ENCODE measurements at regions not wholly inside any gene's neighbourhood (a gene's known extent, or its start where the extent isn't known, plus 50 kb on each side); places are given as distances from the start of the nearest gene placed in this dataset.
A peak's percentile ranks its signal among the peaks of the same experiment; 100 is the strongest.

- no peaks in the 10 kb centered on the region for H3K36me3 ChIP-seq (ENCODE audit: control insufficient read depth, insufficient read depth, low read length)
- TF ChIP-seq, protein P1, sequence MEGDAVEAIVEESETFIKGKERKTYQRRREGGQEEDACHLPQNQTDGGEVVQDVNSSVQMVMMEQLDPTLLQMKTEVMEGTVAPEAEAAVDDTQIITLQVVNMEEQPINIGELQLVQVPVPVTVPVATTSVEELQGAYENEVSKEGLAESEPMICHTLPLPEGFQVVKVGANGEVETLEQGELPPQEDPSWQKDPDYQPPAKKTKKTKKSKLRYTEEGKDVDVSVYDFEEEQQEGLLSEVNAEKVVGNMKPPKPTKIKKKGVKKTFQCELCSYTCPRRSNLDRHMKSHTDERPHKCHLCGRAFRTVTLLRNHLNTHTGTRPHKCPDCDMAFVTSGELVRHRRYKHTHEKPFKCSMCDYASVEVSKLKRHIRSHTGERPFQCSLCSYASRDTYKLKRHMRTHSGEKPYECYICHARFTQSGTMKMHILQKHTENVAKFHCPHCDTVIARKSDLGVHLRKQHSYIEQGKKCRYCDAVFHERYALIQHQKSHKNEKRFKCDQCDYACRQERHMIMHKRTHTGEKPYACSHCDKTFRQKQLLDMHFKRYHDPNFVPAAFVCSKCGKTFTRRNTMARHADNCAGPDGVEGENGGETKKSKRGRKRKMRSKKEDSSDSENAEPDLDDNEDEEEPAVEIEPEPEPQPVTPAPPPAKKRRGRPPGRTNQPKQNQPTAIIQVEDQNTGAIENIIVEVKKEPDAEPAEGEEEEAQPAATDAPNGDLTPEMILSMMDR (IDR thresholded peaks at IDR 0.05; ENCODE audit: insufficient read depth, low read length, poor library complexity, severe bottlenecking): no peak
- no peak for DNase-seq (ENCODE audit: extremely low read depth, insufficient read length)
- no peak overlapping the region for H3K4me3 ChIP-seq (replicated peaks; ENCODE audit: low read depth, low read length)
- H3K27me3 ChIP-seq (replicated peaks; ENCODE audit: control insufficient read depth, insufficient read depth, low read length): no peaks in the 10 kb centered on the region
Measured at GRCh38 chr7:91556239-91556638, 292.0 kb downstream of the FZD1 start.

- DNase-seq (ENCODE audit: extremely low read depth, insufficient read length): no peak
- no peaks in the 10 kb centered on the region for H3K27me3 ChIP-seq (replicated peaks; ENCODE audit: control insufficient read depth, insufficient read depth, low read length)
- H3K4me3 ChIP-seq (replicated peaks; ENCODE audit: low read depth, low read length): no peak overlapping the region
- no peaks in the 10 kb centered on the region for H3K36me3 ChIP-seq (ENCODE audit: control insufficient read depth, insufficient read depth, low read length)
- TF ChIP-seq, protein P1 (IDR thresholded peaks at IDR 0.05; ENCODE audit: insufficient read depth, low read length, poor library complexity, severe bottlenecking): no peak
Measured at GRCh38 chr7:91556956-91557650, 292.9 kb downstream of the FZD1 start.

- DNase-seq (ENCODE audit: extremely low read depth, insufficient read length): peak; percentile 2
- no peaks in the 10 kb centered on the region for H3K27me3 ChIP-seq (replicated peaks; ENCODE audit: control insufficient read depth, insufficient read depth, low read length)
- no peaks in the 10 kb centered on the region for H3K36me3 ChIP-seq (ENCODE audit: control insufficient read depth, insufficient read depth, low read length)
- TF ChIP-seq, protein P1 (IDR thresholded peaks at IDR 0.05; ENCODE audit: insufficient read depth, low read length, poor library complexity, severe bottlenecking): no peak
- H3K4me3 ChIP-seq (replicated peaks; ENCODE audit: low read depth, low read length): no peak overlapping the region
Measured at GRCh38 chr7:91557789-91558404, 293.7 kb downstream of the FZD1 start.

DNA sequence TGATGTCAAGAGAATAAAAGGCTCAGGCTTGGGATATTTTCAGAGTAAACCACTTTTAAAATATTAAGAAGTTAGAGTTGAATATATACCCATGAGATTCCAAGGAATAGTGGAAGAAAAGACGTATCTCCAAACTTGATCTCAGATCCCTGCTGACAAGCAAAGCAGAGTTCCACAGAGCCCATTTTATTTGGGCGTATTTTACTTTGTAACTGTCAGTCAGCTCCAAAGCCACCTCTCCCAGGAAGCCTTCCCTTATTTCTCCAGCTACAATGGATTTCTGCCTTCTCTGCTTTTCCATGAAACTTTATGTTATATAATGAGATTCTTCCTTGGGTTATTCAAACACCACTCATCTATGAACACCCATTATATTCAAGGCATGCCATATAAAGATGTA is 295.7 kb downstream of the FZD1 start:
- no peaks in the 10 kb centered on the region for H3K27me3 ChIP-seq (replicated peaks; ENCODE audit: control insufficient read depth, insufficient read depth, low read length)
- no peaks in the 10 kb centered on the region for H3K36me3 ChIP-seq (ENCODE audit: control insufficient read depth, insufficient read depth, low read length)
- no peak for DNase-seq (ENCODE audit: extremely low read depth, insufficient read length)
- no peak overlapping the region for H3K4me3 ChIP-seq (replicated peaks; ENCODE audit: low read depth, low read length)
- TF ChIP-seq, protein P1 (IDR thresholded peaks at IDR 0.05; ENCODE audit: insufficient read depth, low read length, poor library complexity, severe bottlenecking): no peak

GRCh38 chr7:91564101-91564500 is 299.9 kb downstream of the FZD1 start:
- TF ChIP-seq, protein P1 (IDR thresholded peaks at IDR 0.05; ENCODE audit: insufficient read depth, low read length, poor library complexity, severe bottlenecking): no peak
- H3K36me3 ChIP-seq (ENCODE audit: control insufficient read depth, insufficient read depth, low read length): no peaks in the 10 kb centered on the region
- no peak for DNase-seq (ENCODE audit: extremely low read depth, insufficient read length)
- H3K27me3 ChIP-seq (replicated peaks; ENCODE audit: control insufficient read depth, insufficient read depth, low read length): no peaks in the 10 kb centered on the region
- H3K4me3 ChIP-seq (replicated peaks; ENCODE audit: low read depth, low read length): no peak overlapping the region
